B cell (primary cell): ENCODE measurements at regions not wholly inside any gene's neighbourhood (a gene's known extent, or its start where the extent isn't known, plus 50 kb on each side); places are given as distances from the start of the nearest gene placed in this dataset.

ENCODE experiments used
- CTCF ChIP-seq: fragments of 200-600 bp; IDR thresholded peaks from one replicate; pipeline ENCODE4 v1.8.0; 2022; ENCODE audit warnings: antibody characterized with exemption, mild to moderate bottlenecking
- EZH2 ChIP-seq: IDR thresholded peaks from 2 replicates; pipeline ENCODE4 v1.6.1; 2012; ENCODE audit warnings: borderline replicate concordance, low read depth, mild to moderate bottlenecking, moderate library complexity, low read length; ENCODE audit not compliant: insufficient read depth, poor library complexity, severe bottlenecking

- TF ChIP-seq CTCF = no peak
- no peak for TF ChIP-seq EZH2
Measured at GRCh38 chr20:60817891-60818290, 434.2 kb upstream of the CDH4 start.
